H9 (cell line): ENCODE measurements at regions not wholly inside any gene's neighbourhood (a gene's known extent, or its start where the extent isn't known, plus 50 kb on each side); places are given as distances from the start of the nearest gene placed in this dataset.

Experiments
- DNase-seq: peaks from one replicate; pipeline ENCODE4 v3.0.0-alpha.2; 2017
- H2AFZ ChIP-seq: one replicate; pipeline ENCODE4 v1.6.1; 2013; ENCODE audit warnings: mild to moderate bottlenecking, low read length, control low read depth, moderate library complexity
- H2AK5ac ChIP-seq: 2 replicates; pipeline ENCODE4 v1.6.1; 2013; ENCODE audit warnings: low read length, control low read depth, mixed read lengths; ENCODE audit not compliant: insufficient read length
- H2BK120ac ChIP-seq: one replicate; pipeline ENCODE4 v1.6.1; 2013; ENCODE audit warnings: low read depth, mild to moderate bottlenecking, low read length, control low read depth, inconsistent platforms; ENCODE audit not compliant: poor library complexity, severe bottlenecking
- H2BK12ac ChIP-seq: 2 replicates; pipeline ENCODE4 v1.6.1; 2013; ENCODE audit warnings: low read length, control low read depth, mixed read lengths, low read depth; ENCODE audit not compliant: insufficient read length
- H2BK15ac ChIP-seq: 2 replicates; pipeline ENCODE4 v1.6.1; 2013; ENCODE audit warnings: low read depth, low read length, control low read depth
- H2BK20ac ChIP-seq: one replicate; pipeline ENCODE4 v1.6.1; 2013; ENCODE audit warnings: low read depth, mild to moderate bottlenecking, low read length, control low read depth, inconsistent platforms; ENCODE audit not compliant: poor library complexity, severe bottlenecking
- H2BK5ac ChIP-seq: 2 replicates; pipeline ENCODE4 v1.6.1; 2013; ENCODE audit warnings: low read length, control low read depth, mixed read lengths; ENCODE audit not compliant: insufficient read length
- H3K14ac ChIP-seq: 2 replicates; pipeline ENCODE4 v1.6.1; 2013; ENCODE audit warnings: low read length, control low read depth; ENCODE audit not compliant: insufficient read depth
- H3K18ac ChIP-seq: 2 replicates; pipeline ENCODE4 v1.6.1; 2013; ENCODE audit warnings: low read depth, mild to moderate bottlenecking, mixed read lengths, low read length, control low read depth; ENCODE audit not compliant: insufficient read length
- H3K23ac ChIP-seq: 2 replicates; pipeline ENCODE4 v1.6.1; 2013; ENCODE audit warnings: low read length, control low read depth, mixed read lengths, low read depth; ENCODE audit not compliant: insufficient read length
- H3K23me2 ChIP-seq: 2 replicates; pipeline ENCODE4 v1.6.1; 2013; ENCODE audit warnings: low read depth, mild to moderate bottlenecking, mixed read lengths, low read length, control low read depth; ENCODE audit not compliant: insufficient read length, poor library complexity, severe bottlenecking
- H3K27ac ChIP-seq: 2 replicates; pipeline ENCODE4 v1.5.1; 2013; ENCODE audit warnings: low read length, control low read depth, mixed read lengths, low read depth; ENCODE audit not compliant: insufficient read length
- H3K27me3 ChIP-seq: 2 replicates; pipeline ENCODE4 v1.6.1; 2013; ENCODE audit warnings: low read length, control low read depth, inconsistent platforms; ENCODE audit not compliant: insufficient read depth
- H3K4ac ChIP-seq: 2 replicates; pipeline ENCODE4 v1.6.1; 2013; ENCODE audit warnings: low read depth, mild to moderate bottlenecking, control low read depth, inconsistent platforms, low read length, moderate library complexity
- H3K4me1 ChIP-seq: 2 replicates; pipeline ENCODE4 v1.6.1; 2013; ENCODE audit warnings: low read length, control low read depth, inconsistent platforms; ENCODE audit not compliant: insufficient read depth
- H3K4me2 ChIP-seq: 2 replicates; pipeline ENCODE4 v1.6.1; 2013; ENCODE audit warnings: low read length, control low read depth, mixed read lengths; ENCODE audit not compliant: insufficient read length, insufficient read depth
- H3K56ac ChIP-seq: 2 replicates; pipeline ENCODE4 v1.6.1; 2013; ENCODE audit warnings: low read depth, mild to moderate bottlenecking, mixed read lengths, low read length, control low read depth; ENCODE audit not compliant: insufficient read length
- H3K79me1 ChIP-seq: 2 replicates; pipeline ENCODE4 v1.6.1; 2013; ENCODE audit warnings: low read depth, mild to moderate bottlenecking, moderate library complexity, low read length, control low read depth, inconsistent platforms; ENCODE audit not compliant: insufficient read depth, poor library complexity, severe bottlenecking
- H3K79me2 ChIP-seq: 2 replicates; pipeline ENCODE4 v1.6.1; 2013; ENCODE audit warnings: low read length, control low read depth, inconsistent platforms; ENCODE audit not compliant: insufficient read depth
- H3K9ac ChIP-seq: 2 replicates; pipeline ENCODE4 v1.6.1; 2013; ENCODE audit warnings: low read length, control low read depth, mixed read lengths; ENCODE audit not compliant: insufficient read length; ENCODE audit errors: extremely low read depth
- H3K9me3 ChIP-seq: one replicate; pipeline ENCODE4 v1.6.1; 2013; ENCODE audit warnings: low read depth, low read length, inconsistent platforms; ENCODE audit not compliant: control insufficient read depth
- H3T11ph ChIP-seq: one replicate; pipeline ENCODE4 v1.6.1; 2013; ENCODE audit warnings: mild to moderate bottlenecking, low read length, control low read depth, inconsistent platforms
- H4K20me1 ChIP-seq: one replicate; pipeline ENCODE4 v1.6.1; 2013; ENCODE audit not compliant: control insufficient read depth, insufficient read length, insufficient read depth
- H4K5ac ChIP-seq: 2 replicates; pipeline ENCODE4 v1.6.1; 2013; ENCODE audit warnings: low read depth, mild to moderate bottlenecking, mixed read lengths, low read length, control low read depth; ENCODE audit not compliant: insufficient read length
- H4K8ac ChIP-seq: replicated peaks from 2 replicates; pipeline ENCODE4 v1.6.1; 2013; ENCODE audit warnings: low read length, control low read depth, mixed read lengths, low read depth; ENCODE audit not compliant: insufficient read length
- H4K91ac ChIP-seq: 2 replicates; pipeline ENCODE4 v1.6.1; 2013; ENCODE audit warnings: low read depth, mild to moderate bottlenecking, moderate library complexity, mixed read lengths, low read length, control low read depth; ENCODE audit not compliant: insufficient read length
- H3K27ac Mint-ChIP-seq, 3 experiments: 2 replicates in 2 of 3; 3 replicates in 1 of 3; pipeline ENCODE4 v1.8.0; 2020 to 2021; ENCODE audit warnings: mixed read lengths in 3 of 3, mild to moderate bottlenecking in 1 of 3, moderate library complexity in 1 of 3
- H3K27me3 Mint-ChIP-seq: 2 replicates; pipeline ENCODE4 v1.8.0; 2021; ENCODE audit warnings: low read depth, mild to moderate bottlenecking, moderate library complexity, mixed read lengths
- H3K36me3 Mint-ChIP-seq, 3 experiments: 2 replicates in 2 of 3; 3 replicates in 1 of 3; pipeline ENCODE4 v1.8.0; 2020 to 2021; ENCODE audit warnings: low read depth in 3 of 3, mixed read lengths in 3 of 3; ENCODE audit not compliant: insufficient read depth in 1 of 3
- H3K4me1 Mint-ChIP-seq, 2 experiments: 2 replicates each; pipeline ENCODE4 v1.8.0; 2020; ENCODE audit warnings: mixed read lengths in 2 of 2
- H3K4me3 Mint-ChIP-seq, 2 experiments: 2 replicates in 1 of 2; 3 replicates in 1 of 2; pipeline ENCODE4 v1.8.0; 2020 to 2021; ENCODE audit warnings: mild to moderate bottlenecking in 2 of 2, mixed read lengths in 2 of 2, moderate library complexity in 1 of 2
- H3K9me3 Mint-ChIP-seq, 2 experiments: 2 replicates in 1 of 2; 3 replicates in 1 of 2; pipeline ENCODE4 v1.8.0; 2020; ENCODE audit warnings: mild to moderate bottlenecking in 2 of 2, mixed read lengths in 2 of 2, moderate library complexity in 1 of 2
- WGBS: extraction: QIAGEN DNeasy Blood & Tissue Kit; methylation state at CpG from one replicate; pipeline ENCODE4 v1.1.7; 2013; ENCODE audit warnings: missing lambda C conversion rate, low lambda C conversion rate, mixed read lengths; ENCODE audit not compliant: insufficient read length; ENCODE audit errors: extremely low coverage; 5-methylcytosine and 5-hydroxymethylcytosine counted together
- TF ChIP-seq, protein P1 (sequence below): fragments of 200-600 bp; sonication (generic); conservative IDR thresholded peaks from 3 replicates; pipeline ENCODE4 v1.8.0; 2021; ENCODE audit warnings: antibody characterized with exemption, mild to moderate bottlenecking

- H3K18ac ChIP-seq, result no peak overlapping the region
- no CpG with 5 or more reads among the region's 1 CpG for WGBS
- H3K9me3 ChIP-seq, result no peaks in the 10 kb centered on the region
- H2AK5ac ChIP-seq, result no peak overlapping the region
- no peak overlapping the region for H3K4me2 ChIP-seq
- DNase-seq, result no peak
- peaks cover 0 to 10% (median 5%) of the 10 kb centered on the region in 3 experiments; a peak in 3 of 7 replicates for H3K36me3 Mint-ChIP-seq
- TF ChIP-seq, protein P1, sequence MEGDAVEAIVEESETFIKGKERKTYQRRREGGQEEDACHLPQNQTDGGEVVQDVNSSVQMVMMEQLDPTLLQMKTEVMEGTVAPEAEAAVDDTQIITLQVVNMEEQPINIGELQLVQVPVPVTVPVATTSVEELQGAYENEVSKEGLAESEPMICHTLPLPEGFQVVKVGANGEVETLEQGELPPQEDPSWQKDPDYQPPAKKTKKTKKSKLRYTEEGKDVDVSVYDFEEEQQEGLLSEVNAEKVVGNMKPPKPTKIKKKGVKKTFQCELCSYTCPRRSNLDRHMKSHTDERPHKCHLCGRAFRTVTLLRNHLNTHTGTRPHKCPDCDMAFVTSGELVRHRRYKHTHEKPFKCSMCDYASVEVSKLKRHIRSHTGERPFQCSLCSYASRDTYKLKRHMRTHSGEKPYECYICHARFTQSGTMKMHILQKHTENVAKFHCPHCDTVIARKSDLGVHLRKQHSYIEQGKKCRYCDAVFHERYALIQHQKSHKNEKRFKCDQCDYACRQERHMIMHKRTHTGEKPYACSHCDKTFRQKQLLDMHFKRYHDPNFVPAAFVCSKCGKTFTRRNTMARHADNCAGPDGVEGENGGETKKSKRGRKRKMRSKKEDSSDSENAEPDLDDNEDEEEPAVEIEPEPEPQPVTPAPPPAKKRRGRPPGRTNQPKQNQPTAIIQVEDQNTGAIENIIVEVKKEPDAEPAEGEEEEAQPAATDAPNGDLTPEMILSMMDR, result no peak
- H2AFZ ChIP-seq, result no peak overlapping the region
- H2BK120ac ChIP-seq, result no peak overlapping the region
- H3K56ac ChIP-seq, result no peak overlapping the region
- no peak overlapping the region for H2BK20ac ChIP-seq
- H3K9me3 Mint-ChIP-seq, result peaks cover 11 to 12% of the 10 kb centered on the region in 2 experiments; a peak in 4 of 5 replicates
- H3K27me3 Mint-ChIP-seq, result no peaks in the 10 kb centered on the region
- peaks cover 18 to 20% of the 10 kb centered on the region in 2 experiments for H3K4me1 Mint-ChIP-seq
- no peak overlapping the region for H3K23ac ChIP-seq
- H2BK12ac ChIP-seq, result no peak overlapping the region
- H3K23me2 ChIP-seq, result no peaks in the 10 kb centered on the region
- no peak overlapping the region for H3K14ac ChIP-seq
- no peak overlapping the region for H4K8ac ChIP-seq
- H3K4me1 ChIP-seq, result peaks cover 5% of the 10 kb centered on the region; the same call in 1 of the 2 replicates
- H2BK15ac ChIP-seq, result no peak overlapping the region
- H4K20me1 ChIP-seq, result no peaks in the 10 kb centered on the region
- H4K91ac ChIP-seq, result no peak overlapping the region
- H3T11ph ChIP-seq, result no peak overlapping the region
- no peak overlapping the region for H3K27ac ChIP-seq
- H3K79me2 ChIP-seq, result no peaks in the 10 kb centered on the region
- no peak overlapping the region for H3K4me3 Mint-ChIP-seq
- no peak overlapping the region for H3K27ac Mint-ChIP-seq
- no peak overlapping the region for H3K4ac ChIP-seq
- H2BK5ac ChIP-seq, result no peak overlapping the region
- no peak overlapping the region for H3K9ac ChIP-seq
- H4K5ac ChIP-seq, result no peak overlapping the region
- H3K79me1 ChIP-seq, result no peaks in the 10 kb centered on the region
- no peaks in the 10 kb centered on the region for H3K27me3 ChIP-seq
These were observed 126.1 kb upstream of the ALDH1A3 start for GRCh38 chr15:100753503-100753902.
